OCI-LY3 (cell line): ENCODE measurements at regions not wholly inside any gene's neighbourhood (a gene's known extent, or its start where the extent isn't known, plus 50 kb on each side); places are given as distances from the start of the nearest gene placed in this dataset.

Source experiments
- EZH2phosphoT487 ChIP-seq: fragments of 200-600 bp; shearing (Covaris generic); IDR thresholded peaks from 2 replicates; pipeline ENCODE4 v1.6.1; 2018; ENCODE audit warnings: antibody characterized with exemption, mixed run types, low read depth
- TF ChIP-seq, protein P1 (sequence below): fragments of 200-600, 300-600 bp; sonication (generic); IDR thresholded peaks from 2 replicates; pipeline ENCODE4 v1.5.1; 2014; ENCODE audit warnings: antibody characterized with exemption, low read length, low read depth

GRCh38 chr4:44978020-44978419 lies 251.7 kb upstream of the GNPDA2 start:
- TF ChIP-seq, protein P1, sequence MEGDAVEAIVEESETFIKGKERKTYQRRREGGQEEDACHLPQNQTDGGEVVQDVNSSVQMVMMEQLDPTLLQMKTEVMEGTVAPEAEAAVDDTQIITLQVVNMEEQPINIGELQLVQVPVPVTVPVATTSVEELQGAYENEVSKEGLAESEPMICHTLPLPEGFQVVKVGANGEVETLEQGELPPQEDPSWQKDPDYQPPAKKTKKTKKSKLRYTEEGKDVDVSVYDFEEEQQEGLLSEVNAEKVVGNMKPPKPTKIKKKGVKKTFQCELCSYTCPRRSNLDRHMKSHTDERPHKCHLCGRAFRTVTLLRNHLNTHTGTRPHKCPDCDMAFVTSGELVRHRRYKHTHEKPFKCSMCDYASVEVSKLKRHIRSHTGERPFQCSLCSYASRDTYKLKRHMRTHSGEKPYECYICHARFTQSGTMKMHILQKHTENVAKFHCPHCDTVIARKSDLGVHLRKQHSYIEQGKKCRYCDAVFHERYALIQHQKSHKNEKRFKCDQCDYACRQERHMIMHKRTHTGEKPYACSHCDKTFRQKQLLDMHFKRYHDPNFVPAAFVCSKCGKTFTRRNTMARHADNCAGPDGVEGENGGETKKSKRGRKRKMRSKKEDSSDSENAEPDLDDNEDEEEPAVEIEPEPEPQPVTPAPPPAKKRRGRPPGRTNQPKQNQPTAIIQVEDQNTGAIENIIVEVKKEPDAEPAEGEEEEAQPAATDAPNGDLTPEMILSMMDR, result no peak
- TF ChIP-seq EZH2phosphoT487, result no peak
